GM12865 (cell line): ENCODE measurements at regions not wholly inside any gene's neighbourhood (a gene's known extent, or its start where the extent isn't known, plus 50 kb on each side); places are given as distances from the start of the nearest gene placed in this dataset.

Experiments
- DNase-seq: peaks from one replicate; pipeline ENCODE4 v3.0.0; 2010; ENCODE audit warnings: low read depth
- H3K4me3 ChIP-seq: 2 replicates; pipeline ENCODE4 v1.5.1; 2011; ENCODE audit warnings: mild to moderate bottlenecking, low read depth, low read length, control low read depth
- CTCF ChIP-seq: IDR thresholded peaks from 2 replicates; pipeline ENCODE4 v1.5.1; 2011; ENCODE audit warnings: low read length, control low read depth, low read depth, inconsistent platforms; ENCODE audit not compliant: insufficient read depth; ENCODE audit errors: missing control alignments

- no peak overlapping the region for H3K4me3 ChIP-seq
- no peak for TF ChIP-seq CTCF
- DNase-seq: no peak
These were observed 736.9 kb upstream of the HS3ST1 start for GRCh38 chr4:12165616-12166015.

GRCh38 chr4:12146339-12146738 lies 717.6 kb upstream of the HS3ST1 start:
- no peak for TF ChIP-seq CTCF

GRCh38 chr4:12145768-12146167 lies 717.1 kb upstream of the HS3ST1 start:
- no peak overlapping the region for H3K4me3 ChIP-seq
- no peak for TF ChIP-seq CTCF
- DNase-seq: no peak

More at GRCh38 chr4:12146339-12146738, 717.6 kb upstream of the HS3ST1 start:
- no peak for DNase-seq
- H3K4me3 ChIP-seq: no peak overlapping the region

GRCh38 chr4:12145106-12145505 lies 716.4 kb upstream of the HS3ST1 start:
- no peak overlapping the region for H3K4me3 ChIP-seq
- DNase-seq: no peak
- no peak for TF ChIP-seq CTCF

GRCh38 chr4:12144051-12144450 lies 715.4 kb upstream of the HS3ST1 start:
- H3K4me3 ChIP-seq: no peak overlapping the region
- no peak for DNase-seq
- TF ChIP-seq CTCF: no peak

- no peak overlapping the region for H3K4me3 ChIP-seq
- no peak for DNase-seq
- no peak for TF ChIP-seq CTCF
These were observed 712.2 kb upstream of the HS3ST1 start for GRCh38 chr4:12140864-12141263.

GRCh38 chr4:12139296-12139695 lies 710.6 kb upstream of the HS3ST1 start:
- H3K4me3 ChIP-seq: no peak overlapping the region

More at GRCh38 chr4:12139296-12139695, 710.6 kb upstream of the HS3ST1 start:
- no peak for DNase-seq
- TF ChIP-seq CTCF: no peak
